HFFc6 (cell line): ENCODE measurements at regions not wholly inside any gene's neighbourhood (a gene's known extent, or its start where the extent isn't known, plus 50 kb on each side); places are given as distances from the start of the nearest gene placed in this dataset.
A peak's percentile ranks its signal among the peaks of the same experiment; 100 is the strongest.

Experiments used
- DNase-seq: peaks from one replicate; pipeline ENCODE4 v3.0.0-alpha.2; 2018
- H3K27ac Mint-ChIP-seq: 2 replicates; pipeline ENCODE4 v1.8.0; 2020; ENCODE audit warnings: mild to moderate bottlenecking, mixed read lengths
- H3K27me3 Mint-ChIP-seq: 2 replicates; pipeline ENCODE4 v1.8.0; 2021; ENCODE audit warnings: mild to moderate bottlenecking, moderate library complexity, mixed read lengths; ENCODE audit not compliant: insufficient read depth
- H3K36me3 Mint-ChIP-seq: 2 replicates; pipeline ENCODE4 v1.8.0; 2021; ENCODE audit warnings: low read depth, mixed read lengths
- H3K4me1 Mint-ChIP-seq: 2 replicates; pipeline ENCODE4 v1.8.0; 2020; ENCODE audit warnings: low read depth, mixed read lengths
- H3K4me3 Mint-ChIP-seq: 2 replicates; pipeline ENCODE4 v1.8.0; 2020; ENCODE audit warnings: mild to moderate bottlenecking, moderate library complexity, mixed read lengths
- H3K9me3 Mint-ChIP-seq: 2 replicates; pipeline ENCODE4 v1.8.0; 2020; ENCODE audit warnings: mild to moderate bottlenecking, mixed read lengths
- CTCF ChIP-seq: fragments of 200-600 bp; sonication (generic); IDR thresholded peaks from 2 replicates; pipeline ENCODE4 v1.5.0; 2021; ENCODE audit warnings: antibody characterized with exemption, mild to moderate bottlenecking

GRCh38 chr5:51566953-51567352, 183.7 kb downstream of the ISL1 start:
- no peak overlapping the region for H3K27ac Mint-ChIP-seq
- no peak overlapping the region for H3K4me3 Mint-ChIP-seq
- H3K4me1 Mint-ChIP-seq: no peaks in the 10 kb centered on the region
- TF ChIP-seq CTCF: no peak
- no peak for DNase-seq
- H3K9me3 Mint-ChIP-seq: no peaks in the 10 kb centered on the region; the same call in 1 of the 2 replicates
- H3K27me3 Mint-ChIP-seq: no peaks in the 10 kb centered on the region; the same call in 1 of the 2 replicates
- H3K36me3 Mint-ChIP-seq: no peaks in the 10 kb centered on the region

- DNase-seq: peak; percentile 1
- no peaks in the 10 kb centered on the region; the same call in 1 of the 2 replicates for H3K9me3 Mint-ChIP-seq
- no peak for TF ChIP-seq CTCF
- no peak overlapping the region for H3K4me3 Mint-ChIP-seq
- no peaks in the 10 kb centered on the region; the same call in 1 of the 2 replicates for H3K27me3 Mint-ChIP-seq
- H3K36me3 Mint-ChIP-seq: no peaks in the 10 kb centered on the region
- H3K27ac Mint-ChIP-seq: no peak overlapping the region
- no peaks in the 10 kb centered on the region for H3K4me1 Mint-ChIP-seq
Measured at GRCh38 chr5:51567636-51568035, 184.4 kb downstream of the ISL1 start.

GRCh38 chr5:51573835-51574234, 190.6 kb downstream of the ISL1 start:
- no peak overlapping the region for H3K27ac Mint-ChIP-seq
- H3K36me3 Mint-ChIP-seq: no peaks in the 10 kb centered on the region
- DNase-seq: no peak

GRCh38 chr5:51582871-51583394, 199.7 kb downstream of the ISL1 start:
- no peak for TF ChIP-seq CTCF
- DNase-seq: no peak
- no peaks in the 10 kb centered on the region for H3K4me1 Mint-ChIP-seq
- no peaks in the 10 kb centered on the region; the same call in 1 of the 2 replicates for H3K9me3 Mint-ChIP-seq
- H3K27ac Mint-ChIP-seq: no peak overlapping the region
- H3K36me3 Mint-ChIP-seq: no peaks in the 10 kb centered on the region
- no peaks in the 10 kb centered on the region; the same call in 1 of the 2 replicates for H3K27me3 Mint-ChIP-seq
- H3K4me3 Mint-ChIP-seq: no peak overlapping the region

More at GRCh38 chr5:51573835-51574234, 190.6 kb downstream of the ISL1 start:
- no peak overlapping the region for H3K4me3 Mint-ChIP-seq
- H3K9me3 Mint-ChIP-seq: no peaks in the 10 kb centered on the region; the same call in 1 of the 2 replicates
- no peaks in the 10 kb centered on the region for H3K27me3 Mint-ChIP-seq
- TF ChIP-seq CTCF: no peak
- no peaks in the 10 kb centered on the region for H3K4me1 Mint-ChIP-seq

- DNase-seq: no peak
- H3K36me3 Mint-ChIP-seq: no peaks in the 10 kb centered on the region
- H3K27me3 Mint-ChIP-seq: peaks cover 2% of the 10 kb centered on the region; the same call in 1 of the 2 replicates
- H3K4me1 Mint-ChIP-seq: no peaks in the 10 kb centered on the region
- no peak for TF ChIP-seq CTCF
- no peaks in the 10 kb centered on the region; the same call in 1 of the 2 replicates for H3K9me3 Mint-ChIP-seq
- no peak overlapping the region for H3K4me3 Mint-ChIP-seq
- no peak overlapping the region for H3K27ac Mint-ChIP-seq
Measured at GRCh38 chr5:51598026-51598425, 214.8 kb downstream of the ISL1 start.
